HL-60 (cell line): ENCODE measurements at regions not wholly inside any gene's neighbourhood (a gene's known extent, or its start where the extent isn't known, plus 50 kb on each side); places are given as distances from the start of the nearest gene placed in this dataset.

Experiments
- GABPA ChIP-seq: IDR thresholded peaks from 2 replicates; pipeline ENCODE4 v1.6.1; 2012; ENCODE audit warnings: low read depth
- POLR2AphosphoS5 ChIP-seq: IDR thresholded peaks from 2 replicates; pipeline ENCODE4 v1.6.1; 2012; ENCODE audit warnings: low read depth
- SPI1 ChIP-seq: IDR thresholded peaks from 2 replicates; pipeline ENCODE4 v1.6.1; 2012; ENCODE audit warnings: low read depth, mild to moderate bottlenecking, borderline replicate concordance
- TF ChIP-seq, protein P1 (sequence below): IDR thresholded peaks from one replicate; pipeline ENCODE4 v1.5.1; 2011; ENCODE audit warnings: low read length, control low read depth, inconsistent platforms; ENCODE audit not compliant: insufficient read depth
- TF ChIP-seq, protein P2 (sequence below): IDR thresholded peaks from 2 replicates; pipeline ENCODE4 v1.6.1; 2012; ENCODE audit warnings: low read depth; ENCODE audit not compliant: insufficient replicate concordance

DNA sequence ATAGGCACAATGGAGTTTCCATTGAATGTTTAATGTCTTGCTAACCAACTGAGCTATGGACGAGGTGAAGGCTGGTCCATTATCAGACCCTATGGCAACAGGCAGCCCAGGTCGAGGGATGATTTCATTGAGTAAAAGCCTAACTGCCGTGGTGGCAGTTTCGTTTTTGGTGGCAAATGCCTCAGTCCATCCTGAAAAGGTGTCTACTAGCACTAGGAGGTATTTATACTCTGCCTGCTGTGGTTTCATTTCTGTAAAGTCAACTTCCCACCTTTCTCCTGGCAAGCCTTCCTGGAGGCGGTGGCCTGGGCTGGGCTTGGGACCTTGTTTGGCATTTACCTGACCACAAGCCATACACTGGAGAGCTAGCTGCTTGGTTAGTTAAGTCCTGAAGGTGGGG lies 75.8 kb downstream of the PRR15 start:
- TF ChIP-seq, protein P1, sequence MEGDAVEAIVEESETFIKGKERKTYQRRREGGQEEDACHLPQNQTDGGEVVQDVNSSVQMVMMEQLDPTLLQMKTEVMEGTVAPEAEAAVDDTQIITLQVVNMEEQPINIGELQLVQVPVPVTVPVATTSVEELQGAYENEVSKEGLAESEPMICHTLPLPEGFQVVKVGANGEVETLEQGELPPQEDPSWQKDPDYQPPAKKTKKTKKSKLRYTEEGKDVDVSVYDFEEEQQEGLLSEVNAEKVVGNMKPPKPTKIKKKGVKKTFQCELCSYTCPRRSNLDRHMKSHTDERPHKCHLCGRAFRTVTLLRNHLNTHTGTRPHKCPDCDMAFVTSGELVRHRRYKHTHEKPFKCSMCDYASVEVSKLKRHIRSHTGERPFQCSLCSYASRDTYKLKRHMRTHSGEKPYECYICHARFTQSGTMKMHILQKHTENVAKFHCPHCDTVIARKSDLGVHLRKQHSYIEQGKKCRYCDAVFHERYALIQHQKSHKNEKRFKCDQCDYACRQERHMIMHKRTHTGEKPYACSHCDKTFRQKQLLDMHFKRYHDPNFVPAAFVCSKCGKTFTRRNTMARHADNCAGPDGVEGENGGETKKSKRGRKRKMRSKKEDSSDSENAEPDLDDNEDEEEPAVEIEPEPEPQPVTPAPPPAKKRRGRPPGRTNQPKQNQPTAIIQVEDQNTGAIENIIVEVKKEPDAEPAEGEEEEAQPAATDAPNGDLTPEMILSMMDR = no peak
- TF ChIP-seq POLR2AphosphoS5 = no peak
- TF ChIP-seq GABPA = no peak
- TF ChIP-seq, protein P2, sequence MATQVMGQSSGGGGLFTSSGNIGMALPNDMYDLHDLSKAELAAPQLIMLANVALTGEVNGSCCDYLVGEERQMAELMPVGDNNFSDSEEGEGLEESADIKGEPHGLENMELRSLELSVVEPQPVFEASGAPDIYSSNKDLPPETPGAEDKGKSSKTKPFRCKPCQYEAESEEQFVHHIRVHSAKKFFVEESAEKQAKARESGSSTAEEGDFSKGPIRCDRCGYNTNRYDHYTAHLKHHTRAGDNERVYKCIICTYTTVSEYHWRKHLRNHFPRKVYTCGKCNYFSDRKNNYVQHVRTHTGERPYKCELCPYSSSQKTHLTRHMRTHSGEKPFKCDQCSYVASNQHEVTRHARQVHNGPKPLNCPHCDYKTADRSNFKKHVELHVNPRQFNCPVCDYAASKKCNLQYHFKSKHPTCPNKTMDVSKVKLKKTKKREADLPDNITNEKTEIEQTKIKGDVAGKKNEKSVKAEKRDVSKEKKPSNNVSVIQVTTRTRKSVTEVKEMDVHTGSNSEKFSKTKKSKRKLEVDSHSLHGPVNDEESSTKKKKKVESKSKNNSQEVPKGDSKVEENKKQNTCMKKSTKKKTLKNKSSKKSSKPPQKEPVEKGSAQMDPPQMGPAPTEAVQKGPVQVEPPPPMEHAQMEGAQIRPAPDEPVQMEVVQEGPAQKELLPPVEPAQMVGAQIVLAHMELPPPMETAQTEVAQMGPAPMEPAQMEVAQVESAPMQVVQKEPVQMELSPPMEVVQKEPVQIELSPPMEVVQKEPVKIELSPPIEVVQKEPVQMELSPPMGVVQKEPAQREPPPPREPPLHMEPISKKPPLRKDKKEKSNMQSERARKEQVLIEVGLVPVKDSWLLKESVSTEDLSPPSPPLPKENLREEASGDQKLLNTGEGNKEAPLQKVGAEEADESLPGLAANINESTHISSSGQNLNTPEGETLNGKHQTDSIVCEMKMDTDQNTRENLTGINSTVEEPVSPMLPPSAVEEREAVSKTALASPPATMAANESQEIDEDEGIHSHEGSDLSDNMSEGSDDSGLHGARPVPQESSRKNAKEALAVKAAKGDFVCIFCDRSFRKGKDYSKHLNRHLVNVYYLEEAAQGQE = no peak
- TF ChIP-seq SPI1 = no peak
